HCEC 1CT (cell line): ENCODE measurements at regions not wholly inside any gene's neighbourhood (a gene's known extent, or its start where the extent isn't known, plus 50 kb on each side); places are given as distances from the start of the nearest gene placed in this dataset.
A peak's percentile ranks its signal among the peaks of the same experiment; 100 is the strongest.

Experiments used
- DNase-seq: peaks from one replicate; pipeline ENCODE4 v3.0.0-alpha.2; 2017

GRCh38 chr6:143592335-143592734 lies 80.8 kb upstream of the FUCA2 start:
- DNase-seq: peak; percentile 23

GRCh38 chr6:143591441-143591840 lies 79.9 kb upstream of the FUCA2 start:
- DNase-seq: no peak

GRCh38 chr6:143589162-143589561 lies 77.6 kb upstream of the FUCA2 start:
- no peak for DNase-seq

- no peak for DNase-seq
These were observed 75.0 kb upstream of the FUCA2 start for GRCh38 chr6:143586557-143586956.

- DNase-seq: no peak
These were observed 74.2 kb upstream of the FUCA2 start for GRCh38 chr6:143585716-143586115.

GRCh38 chr6:143585241-143585640 lies 73.7 kb upstream of the FUCA2 start:
- DNase-seq: no peak

GRCh38 chr6:143583542-143584327 lies 72.2 kb upstream of the FUCA2 start:
- DNase-seq: peak; percentile 86

- DNase-seq: peak; percentile 81
These were observed 70.4 kb upstream of the FUCA2 start for GRCh38 chr6:143581835-143582480.

GRCh38 chr6:143579703-143580102 lies 68.2 kb upstream of the FUCA2 start:
- DNase-seq: peak; percentile 85

- no peak for DNase-seq
These were observed 66.5 kb upstream of the FUCA2 start for GRCh38 chr6:143578054-143578453.

GRCh38 chr6:143575901-143576426 lies 64.4 kb upstream of the FUCA2 start:
- DNase-seq: no peak

GRCh38 chr6:143575440-143575839 lies 63.9 kb upstream of the FUCA2 start:
- peak; percentile 67 for DNase-seq

- DNase-seq: no peak
These were observed 58.8 kb upstream of the FUCA2 start for GRCh38 chr6:143570147-143570853.

- peak; percentile 23 for DNase-seq
These were observed 57.5 kb upstream of the FUCA2 start for GRCh38 chr6:143569040-143569439.

GRCh38 chr6:143564484-143565017 lies 53.0 kb upstream of the FUCA2 start:
- no peak for DNase-seq

GRCh38 chr6:143562143-143562542 lies 50.6 kb upstream of the FUCA2 start:
- DNase-seq: no peak
